OCI-LY3 (cell line): ENCODE measurements at regions not wholly inside any gene's neighbourhood (a gene's known extent, or its start where the extent isn't known, plus 50 kb on each side); places are given as distances from the start of the nearest gene placed in this dataset.

Experiments
- H2AFZ ChIP-seq: fragments of 200-600, 300-600 bp; shearing (Covaris generic); 2 replicates; pipeline ENCODE4 v1.6.0; 2014; ENCODE audit warnings: antibody characterized with exemption, low read depth, low read length
- H3K27ac ChIP-seq: fragments of 200-600, 300-600 bp; sonication (generic); 2 replicates; pipeline ENCODE4 v1.5.1; 2014; ENCODE audit warnings: mild to moderate bottlenecking, low read length, moderate library complexity, mixed read lengths
- H3K27me3 ChIP-seq: fragments of 200-600, 300-600 bp; sonication (generic); 2 replicates; pipeline ENCODE4 v1.6.1; 2014; ENCODE audit warnings: low read depth, low read length, mixed read lengths
- H3K36me3 ChIP-seq: fragments of 200-600, 300-600 bp; sonication (generic); replicated peaks from 2 replicates; pipeline ENCODE3; 2014; ENCODE audit warnings: low read depth, low read length, mixed read lengths
- H3K4me1 ChIP-seq: fragments of 300-600, 200-600 bp; sonication (generic); 2 replicates; pipeline ENCODE4 v1.6.1; 2014; ENCODE audit warnings: low read length, mixed read lengths
- H3K4me2 ChIP-seq: fragments of 200-600, 300-600 bp; sonication (generic); 2 replicates; pipeline ENCODE4 v1.6.1; 2014; ENCODE audit warnings: low read length, mixed read lengths
- H3K4me3 ChIP-seq: fragments of 300-600, 200-600 bp; sonication (generic); 2 replicates; pipeline ENCODE4 v1.5.1; 2014; ENCODE audit warnings: antibody characterized with exemption, mild to moderate bottlenecking, low read length, moderate library complexity
- H3K79me2 ChIP-seq: fragments of 300-600, 200-600 bp; shearing (Covaris generic); 2 replicates; pipeline ENCODE4 v1.6.1; 2014; ENCODE audit warnings: mild to moderate bottlenecking, low read length, mixed read lengths
- H3K9ac ChIP-seq: fragments of 300-600, 200-600 bp; shearing (Covaris generic); 2 replicates; pipeline ENCODE4 v1.6.0; 2014; ENCODE audit warnings: mild to moderate bottlenecking, low read length, moderate library complexity
- H3K9me3 ChIP-seq: fragments of 200-600, 300-600 bp; shearing (Covaris generic); 2 replicates; pipeline ENCODE4 v1.6.1; 2014; ENCODE audit warnings: low read length, mixed read lengths; ENCODE audit not compliant: insufficient read depth
- H4K20me1 ChIP-seq: fragments of 200-600, 300-600 bp; sonication (generic); 2 replicates; pipeline ENCODE4 v1.6.1; 2016; ENCODE audit warnings: low read length, mixed read lengths; ENCODE audit not compliant: insufficient read depth
- EZH2phosphoT487 ChIP-seq: fragments of 200-600 bp; shearing (Covaris generic); IDR thresholded peaks from 2 replicates; pipeline ENCODE4 v1.6.1; 2018; ENCODE audit warnings: antibody characterized with exemption, mixed run types, low read depth
- TF ChIP-seq, protein P1 (sequence below): fragments of 200-600, 300-600 bp; sonication (generic); IDR thresholded peaks from 2 replicates; pipeline ENCODE4 v1.5.1; 2014; ENCODE audit warnings: antibody characterized with exemption, low read length, low read depth

- no peak overlapping the region for H3K27ac ChIP-seq
- H3K36me3 ChIP-seq, result no peaks in the 10 kb centered on the region
- H3K27me3 ChIP-seq, result no peaks in the 10 kb centered on the region
- no peaks in the 10 kb centered on the region for H4K20me1 ChIP-seq
- no peaks in the 10 kb centered on the region for H3K4me1 ChIP-seq
- H3K4me3 ChIP-seq, result no peak overlapping the region
- TF ChIP-seq EZH2phosphoT487, result no peak
- TF ChIP-seq, protein P1, sequence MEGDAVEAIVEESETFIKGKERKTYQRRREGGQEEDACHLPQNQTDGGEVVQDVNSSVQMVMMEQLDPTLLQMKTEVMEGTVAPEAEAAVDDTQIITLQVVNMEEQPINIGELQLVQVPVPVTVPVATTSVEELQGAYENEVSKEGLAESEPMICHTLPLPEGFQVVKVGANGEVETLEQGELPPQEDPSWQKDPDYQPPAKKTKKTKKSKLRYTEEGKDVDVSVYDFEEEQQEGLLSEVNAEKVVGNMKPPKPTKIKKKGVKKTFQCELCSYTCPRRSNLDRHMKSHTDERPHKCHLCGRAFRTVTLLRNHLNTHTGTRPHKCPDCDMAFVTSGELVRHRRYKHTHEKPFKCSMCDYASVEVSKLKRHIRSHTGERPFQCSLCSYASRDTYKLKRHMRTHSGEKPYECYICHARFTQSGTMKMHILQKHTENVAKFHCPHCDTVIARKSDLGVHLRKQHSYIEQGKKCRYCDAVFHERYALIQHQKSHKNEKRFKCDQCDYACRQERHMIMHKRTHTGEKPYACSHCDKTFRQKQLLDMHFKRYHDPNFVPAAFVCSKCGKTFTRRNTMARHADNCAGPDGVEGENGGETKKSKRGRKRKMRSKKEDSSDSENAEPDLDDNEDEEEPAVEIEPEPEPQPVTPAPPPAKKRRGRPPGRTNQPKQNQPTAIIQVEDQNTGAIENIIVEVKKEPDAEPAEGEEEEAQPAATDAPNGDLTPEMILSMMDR, result no peak
- no peaks in the 10 kb centered on the region for H3K9me3 ChIP-seq
- H3K9ac ChIP-seq, result no peak overlapping the region
- H3K4me2 ChIP-seq, result no peak overlapping the region
- no peaks in the 10 kb centered on the region for H3K79me2 ChIP-seq
- no peak overlapping the region for H2AFZ ChIP-seq
These were observed 313.5 kb upstream of the TBL1XR1 start for GRCh38 chr3:177510693-177511216.

DNA sequence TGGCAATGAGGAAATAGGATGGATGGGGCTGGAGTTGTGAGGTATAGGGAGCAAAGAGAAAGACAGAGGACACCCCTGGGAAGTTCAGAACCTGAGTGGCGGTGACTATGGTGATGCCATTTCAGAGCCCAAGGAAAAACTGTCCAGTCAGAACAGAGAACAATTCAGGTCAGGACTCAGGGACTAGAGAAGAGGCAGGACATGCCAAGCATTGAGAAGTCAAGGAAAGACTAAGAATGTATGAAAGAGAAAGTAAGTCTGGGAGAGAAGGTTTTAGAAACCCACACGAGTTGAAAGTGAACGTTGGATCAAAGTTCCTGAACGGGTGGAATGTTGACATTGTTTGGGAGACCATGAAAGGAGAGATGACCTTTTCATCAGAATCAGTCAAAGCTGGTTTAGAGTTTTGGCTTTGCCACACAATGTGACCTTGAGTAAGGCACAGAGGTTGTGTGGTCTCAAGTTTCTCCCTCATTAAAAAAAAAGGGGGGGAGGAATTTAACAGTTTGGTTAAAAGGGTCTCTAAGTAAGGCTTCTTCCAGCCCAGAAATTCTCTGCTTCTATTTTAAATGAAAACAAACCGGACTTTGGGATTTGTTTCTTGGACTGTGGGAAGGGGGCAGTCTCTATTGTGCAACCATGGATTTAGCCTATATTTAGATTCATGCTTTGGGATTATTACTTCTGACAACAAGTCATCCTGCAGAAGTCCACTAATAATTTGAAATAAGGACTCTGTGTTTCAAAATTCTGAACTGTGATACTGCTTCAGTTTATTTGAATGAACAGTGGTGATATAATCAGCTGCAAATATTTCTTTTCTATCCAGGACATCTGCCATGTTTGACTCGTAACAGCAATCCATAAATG lies 315.9 kb upstream of the TBL1XR1 start:
- H3K4me1 ChIP-seq, result no peaks in the 10 kb centered on the region
- H3K79me2 ChIP-seq, result no peaks in the 10 kb centered on the region
- TF ChIP-seq, protein P1, result no peak
- TF ChIP-seq EZH2phosphoT487, result no peak
- H3K9me3 ChIP-seq, result no peaks in the 10 kb centered on the region
- no peaks in the 10 kb centered on the region for H3K36me3 ChIP-seq
- no peak overlapping the region for H3K27ac ChIP-seq
- no peaks in the 10 kb centered on the region for H4K20me1 ChIP-seq
- no peak overlapping the region for H3K9ac ChIP-seq
- H3K4me3 ChIP-seq, result no peak overlapping the region
- H2AFZ ChIP-seq, result no peak overlapping the region
- no peaks in the 10 kb centered on the region for H3K27me3 ChIP-seq
- H3K4me2 ChIP-seq, result no peak overlapping the region

DNA sequence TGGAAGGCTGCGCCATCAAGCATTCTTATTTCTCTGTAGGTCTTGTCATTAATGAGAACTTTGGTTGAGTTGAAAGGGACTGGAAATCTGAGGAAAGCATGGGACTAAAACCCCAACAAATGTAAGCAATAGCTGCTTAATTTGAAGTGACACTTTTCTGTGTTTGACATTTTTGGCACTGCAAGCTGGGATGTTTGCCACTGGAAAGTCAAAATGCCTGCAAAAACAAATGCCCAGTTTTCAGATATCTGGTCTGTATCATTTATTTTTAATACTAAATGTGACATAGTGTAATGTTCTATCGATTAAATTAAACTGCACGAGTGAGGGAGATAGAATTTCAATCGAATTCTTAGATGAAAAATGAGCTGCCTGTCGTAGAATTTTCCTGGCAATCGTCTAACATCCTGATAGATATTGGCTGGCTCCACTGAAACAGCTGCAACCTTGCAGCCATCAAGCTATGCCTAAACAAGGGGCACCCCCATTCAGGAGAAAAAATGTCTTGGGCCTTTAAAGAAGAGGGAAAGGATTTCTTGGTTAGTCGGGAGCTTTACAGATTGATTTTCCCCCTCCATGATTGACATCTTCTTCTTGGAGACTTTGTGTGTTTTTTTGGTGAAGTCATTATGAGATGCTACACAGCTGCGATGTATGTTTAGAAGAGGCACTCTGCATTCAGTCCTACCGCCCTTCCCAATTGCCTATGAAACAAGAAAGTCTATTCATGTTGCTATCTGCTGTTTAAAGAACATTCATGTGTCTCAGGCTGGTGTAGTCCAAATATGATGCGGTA lies 316.7 kb upstream of the TBL1XR1 start:
- no peaks in the 10 kb centered on the region for H3K4me1 ChIP-seq
- no peaks in the 10 kb centered on the region for H4K20me1 ChIP-seq
- H3K4me3 ChIP-seq, result no peak overlapping the region
- no peaks in the 10 kb centered on the region for H3K79me2 ChIP-seq
- TF ChIP-seq, protein P1, result no peak
- no peak for TF ChIP-seq EZH2phosphoT487
- H3K36me3 ChIP-seq, result no peaks in the 10 kb centered on the region
- H3K4me2 ChIP-seq, result no peak overlapping the region
- H3K27ac ChIP-seq, result no peak overlapping the region
- no peaks in the 10 kb centered on the region for H3K27me3 ChIP-seq
- H3K9ac ChIP-seq, result no peak overlapping the region
- no peaks in the 10 kb centered on the region for H3K9me3 ChIP-seq
- no peak overlapping the region for H2AFZ ChIP-seq
